H1 (cell line): ENCODE measurements at regions not wholly inside any gene's neighbourhood (a gene's known extent, or its start where the extent isn't known, plus 50 kb on each side); places are given as distances from the start of the nearest gene placed in this dataset.

ENCODE experiments used
- CEBPB ChIP-seq: IDR thresholded peaks from 2 replicates; pipeline ENCODE4 v1.6.1; 2012; ENCODE audit warnings: low read depth, low read length
- CHD2 ChIP-seq: IDR thresholded peaks from 2 replicates; pipeline ENCODE4 v1.6.1; 2012; ENCODE audit warnings: low read length, improper control_type of control experiment
- FOSL1 ChIP-seq: IDR thresholded peaks from 2 replicates; pipeline ENCODE4 v1.6.1; 2011; ENCODE audit warnings: mild to moderate bottlenecking, low read depth, low read length, moderate library complexity; ENCODE audit not compliant: insufficient read depth
- JUN ChIP-seq: IDR thresholded peaks from 2 replicates; pipeline ENCODE4 v1.6.1; 2011; ENCODE audit warnings: low read depth, mild to moderate bottlenecking, improper control_type of control experiment, low read length
- RAD21 ChIP-seq, 2 experiments: IDR thresholded peaks in 1 of 2; conservative IDR thresholded peaks in 1 of 2; 2 replicates each; pipeline ENCODE4 v1.6.1; 2011; ENCODE audit warnings: low read depth in 2 of 2, low read length in 2 of 2, improper control_type of control experiment in 1 of 2, inconsistent platforms in 1 of 2, mild to moderate bottlenecking in 1 of 2, moderate library complexity in 1 of 2
- RFX5 ChIP-seq: IDR thresholded peaks from 2 replicates; pipeline ENCODE4 v1.6.1; 2011; ENCODE audit warnings: low read depth, low read length, improper control_type of control experiment, borderline replicate concordance
- SIRT6 ChIP-seq: IDR thresholded peaks from one replicate; pipeline ENCODE4 v1.7.1; 2012; ENCODE audit warnings: low read length, inconsistent platforms
- SP4 ChIP-seq: IDR thresholded peaks from 2 replicates; pipeline ENCODE4 v1.6.1; 2012; ENCODE audit warnings: low read length, inconsistent platforms
- TF ChIP-seq, protein P1 (sequence below): fragments of 300-600 bp; sonication (generic); IDR thresholded peaks from 2 replicates; pipeline ENCODE4 v1.7.1; 2012; ENCODE audit warnings: low read length, moderate library complexity, mild to moderate bottlenecking, inconsistent platforms; ENCODE audit not compliant: insufficient replicate concordance
- TF ChIP-seq, protein P2 (sequence below): IDR thresholded peaks from 2 replicates; pipeline ENCODE4 v1.6.1; 2012; ENCODE audit warnings: inconsistent platforms

DNA sequence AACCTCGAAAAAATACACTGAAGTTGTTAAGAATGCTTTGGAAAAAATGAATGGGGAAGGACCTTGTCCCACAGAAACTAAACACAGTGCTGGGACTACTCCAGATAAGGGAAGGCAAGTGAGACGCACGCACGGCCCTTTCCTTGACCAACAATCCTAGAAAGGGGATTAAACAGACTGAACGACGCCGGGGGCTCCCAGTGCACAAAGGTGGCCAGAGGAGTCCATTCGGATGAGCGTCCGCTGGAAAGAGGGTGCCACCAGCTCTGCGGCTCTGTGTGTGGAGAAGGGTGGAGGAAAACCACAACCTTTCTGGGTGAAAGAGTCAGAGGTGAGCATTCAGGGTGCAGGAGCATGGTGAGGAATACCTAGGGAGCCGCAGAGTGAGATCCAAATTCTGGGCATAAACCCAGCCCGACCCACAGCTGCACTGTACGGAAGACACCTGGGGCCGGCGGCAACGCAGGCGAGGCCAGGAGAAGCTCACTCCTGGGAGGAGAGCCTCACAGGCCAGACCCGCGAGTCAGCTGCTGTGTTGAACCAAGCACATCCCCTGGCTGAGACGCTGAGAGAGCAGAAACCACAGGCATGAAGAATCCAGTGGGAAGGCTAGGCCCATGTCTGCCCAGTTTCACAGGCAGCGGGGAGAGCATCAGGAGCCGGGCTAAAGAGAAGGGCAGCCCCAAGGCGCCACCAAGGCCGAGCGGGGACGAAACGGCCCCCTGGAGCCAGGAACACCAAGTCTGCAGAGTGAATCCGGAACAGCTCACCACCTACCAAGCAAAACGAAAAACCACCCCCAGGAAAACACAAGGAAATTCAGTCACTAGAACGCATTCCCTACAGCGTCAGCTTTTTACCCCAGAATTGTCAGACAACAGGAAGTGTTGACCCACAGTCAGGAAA lies 177.1 kb downstream of the BRD1 start (continued):
- TF ChIP-seq, protein P1, sequence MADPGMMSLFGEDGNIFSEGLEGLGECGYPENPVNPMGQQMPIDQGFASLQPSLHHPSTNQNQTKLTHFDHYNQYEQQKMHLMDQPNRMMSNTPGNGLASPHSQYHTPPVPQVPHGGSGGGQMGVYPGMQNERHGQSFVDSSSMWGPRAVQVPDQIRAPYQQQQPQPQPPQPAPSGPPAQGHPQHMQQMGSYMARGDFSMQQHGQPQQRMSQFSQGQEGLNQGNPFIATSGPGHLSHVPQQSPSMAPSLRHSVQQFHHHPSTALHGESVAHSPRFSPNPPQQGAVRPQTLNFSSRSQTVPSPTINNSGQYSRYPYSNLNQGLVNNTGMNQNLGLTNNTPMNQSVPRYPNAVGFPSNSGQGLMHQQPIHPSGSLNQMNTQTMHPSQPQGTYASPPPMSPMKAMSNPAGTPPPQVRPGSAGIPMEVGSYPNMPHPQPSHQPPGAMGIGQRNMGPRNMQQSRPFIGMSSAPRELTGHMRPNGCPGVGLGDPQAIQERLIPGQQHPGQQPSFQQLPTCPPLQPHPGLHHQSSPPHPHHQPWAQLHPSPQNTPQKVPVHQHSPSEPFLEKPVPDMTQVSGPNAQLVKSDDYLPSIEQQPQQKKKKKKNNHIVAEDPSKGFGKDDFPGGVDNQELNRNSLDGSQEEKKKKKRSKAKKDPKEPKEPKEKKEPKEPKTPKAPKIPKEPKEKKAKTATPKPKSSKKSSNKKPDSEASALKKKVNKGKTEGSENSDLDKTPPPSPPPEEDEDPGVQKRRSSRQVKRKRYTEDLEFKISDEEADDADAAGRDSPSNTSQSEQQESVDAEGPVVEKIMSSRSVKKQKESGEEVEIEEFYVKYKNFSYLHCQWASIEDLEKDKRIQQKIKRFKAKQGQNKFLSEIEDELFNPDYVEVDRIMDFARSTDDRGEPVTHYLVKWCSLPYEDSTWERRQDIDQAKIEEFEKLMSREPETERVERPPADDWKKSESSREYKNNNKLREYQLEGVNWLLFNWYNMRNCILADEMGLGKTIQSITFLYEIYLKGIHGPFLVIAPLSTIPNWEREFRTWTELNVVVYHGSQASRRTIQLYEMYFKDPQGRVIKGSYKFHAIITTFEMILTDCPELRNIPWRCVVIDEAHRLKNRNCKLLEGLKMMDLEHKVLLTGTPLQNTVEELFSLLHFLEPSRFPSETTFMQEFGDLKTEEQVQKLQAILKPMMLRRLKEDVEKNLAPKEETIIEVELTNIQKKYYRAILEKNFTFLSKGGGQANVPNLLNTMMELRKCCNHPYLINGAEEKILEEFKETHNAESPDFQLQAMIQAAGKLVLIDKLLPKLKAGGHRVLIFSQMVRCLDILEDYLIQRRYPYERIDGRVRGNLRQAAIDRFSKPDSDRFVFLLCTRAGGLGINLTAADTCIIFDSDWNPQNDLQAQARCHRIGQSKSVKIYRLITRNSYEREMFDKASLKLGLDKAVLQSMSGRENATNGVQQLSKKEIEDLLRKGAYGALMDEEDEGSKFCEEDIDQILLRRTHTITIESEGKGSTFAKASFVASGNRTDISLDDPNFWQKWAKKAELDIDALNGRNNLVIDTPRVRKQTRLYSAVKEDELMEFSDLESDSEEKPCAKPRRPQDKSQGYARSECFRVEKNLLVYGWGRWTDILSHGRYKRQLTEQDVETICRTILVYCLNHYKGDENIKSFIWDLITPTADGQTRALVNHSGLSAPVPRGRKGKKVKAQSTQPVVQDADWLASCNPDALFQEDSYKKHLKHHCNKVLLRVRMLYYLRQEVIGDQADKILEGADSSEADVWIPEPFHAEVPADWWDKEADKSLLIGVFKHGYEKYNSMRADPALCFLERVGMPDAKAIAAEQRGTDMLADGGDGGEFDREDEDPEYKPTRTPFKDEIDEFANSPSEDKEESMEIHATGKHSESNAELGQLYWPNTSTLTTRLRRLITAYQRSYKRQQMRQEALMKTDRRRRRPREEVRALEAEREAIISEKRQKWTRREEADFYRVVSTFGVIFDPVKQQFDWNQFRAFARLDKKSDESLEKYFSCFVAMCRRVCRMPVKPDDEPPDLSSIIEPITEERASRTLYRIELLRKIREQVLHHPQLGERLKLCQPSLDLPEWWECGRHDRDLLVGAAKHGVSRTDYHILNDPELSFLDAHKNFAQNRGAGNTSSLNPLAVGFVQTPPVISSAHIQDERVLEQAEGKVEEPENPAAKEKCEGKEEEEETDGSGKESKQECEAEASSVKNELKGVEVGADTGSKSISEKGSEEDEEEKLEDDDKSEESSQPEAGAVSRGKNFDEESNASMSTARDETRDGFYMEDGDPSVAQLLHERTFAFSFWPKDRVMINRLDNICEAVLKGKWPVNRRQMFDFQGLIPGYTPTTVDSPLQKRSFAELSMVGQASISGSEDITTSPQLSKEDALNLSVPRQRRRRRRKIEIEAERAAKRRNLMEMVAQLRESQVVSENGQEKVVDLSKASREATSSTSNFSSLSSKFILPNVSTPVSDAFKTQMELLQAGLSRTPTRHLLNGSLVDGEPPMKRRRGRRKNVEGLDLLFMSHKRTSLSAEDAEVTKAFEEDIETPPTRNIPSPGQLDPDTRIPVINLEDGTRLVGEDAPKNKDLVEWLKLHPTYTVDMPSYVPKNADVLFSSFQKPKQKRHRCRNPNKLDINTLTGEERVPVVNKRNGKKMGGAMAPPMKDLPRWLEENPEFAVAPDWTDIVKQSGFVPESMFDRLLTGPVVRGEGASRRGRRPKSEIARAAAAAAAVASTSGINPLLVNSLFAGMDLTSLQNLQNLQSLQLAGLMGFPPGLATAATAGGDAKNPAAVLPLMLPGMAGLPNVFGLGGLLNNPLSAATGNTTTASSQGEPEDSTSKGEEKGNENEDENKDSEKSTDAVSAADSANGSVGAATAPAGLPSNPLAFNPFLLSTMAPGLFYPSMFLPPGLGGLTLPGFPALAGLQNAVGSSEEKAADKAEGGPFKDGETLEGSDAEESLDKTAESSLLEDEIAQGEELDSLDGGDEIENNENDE: no peak
- TF ChIP-seq CHD2 (no peak), FOSL1 (no peak), RAD21 (IDR thresholded peaks at IDR 0.05 in 1 of 2, conservative IDR thresholded peaks at IDR 0.05 in 1 of 2; ENCODE audit: low read depth in 2 of 2, low read length in 2 of 2) (no peak), SP4 (no peak), JUN (no peak), CEBPB (no peak), RFX5 (no peak), SIRT6 (no peak)
- TF ChIP-seq, protein P2, sequence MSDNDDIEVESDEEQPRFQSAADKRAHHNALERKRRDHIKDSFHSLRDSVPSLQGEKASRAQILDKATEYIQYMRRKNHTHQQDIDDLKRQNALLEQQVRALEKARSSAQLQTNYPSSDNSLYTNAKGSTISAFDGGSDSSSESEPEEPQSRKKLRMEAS: no peak
